ENCODE measurements at regions not wholly inside any gene's neighbourhood (a gene's known extent, or its start where the extent isn't known, plus 50 kb on each side); places are given as distances from the start of the nearest gene placed in this dataset.
"Not testable (repeated sequence)": the region's sequence is repeated elsewhere in the genome, so short reads cannot be mapped to it uniquely, and the experiment has no call there.

GRCh38 chr21:9657779-9658178 lies 863.6 kb upstream of the TPTE start:
- TF ChIP-seq POLR2A (IDR thresholded peaks at IDR 0.05; ENCODE audit: low read length); GATA1 (IDR thresholded peaks at IDR 0.05; ENCODE audit: low read depth, low read length): not testable (repeated sequence)
